CD14-positive monocyte (primary cell): ENCODE measurements at regions not wholly inside any gene's neighbourhood (a gene's known extent, or its start where the extent isn't known, plus 50 kb on each side); places are given as distances from the start of the nearest gene placed in this dataset.

Source experiments
- DNase-seq, 3 donors: peaks; one replicate each; pipeline ENCODE4 v3.0.0-alpha.2; 2011 to 2022
- H2AFZ ChIP-seq: 2 replicates; pipeline ENCODE4 v1.6.0; 2012; ENCODE audit warnings: mild to moderate bottlenecking, low read depth, low read length, inconsistent platforms; ENCODE audit not compliant: insufficient read depth, poor library complexity, severe bottlenecking
- H3K27ac ChIP-seq, 2 donors: 1 replicate in 1 of 2; 2 replicates in 1 of 2; pipeline ENCODE4 v1.5.1; 2012 to 2013; ENCODE audit warnings: low read length in 2 of 2, control low read depth in 1 of 2, inconsistent platforms in 1 of 2, low read depth in 1 of 2, mild to moderate bottlenecking in 1 of 2
- H3K27me3 ChIP-seq, 2 donors: one replicate each; pipeline versions ENCODE4 v1.6.0 to v1.6.1; 2011 to 2013; ENCODE audit warnings: low read length in 2 of 2; ENCODE audit not compliant: control insufficient read depth in 2 of 2, insufficient read depth in 2 of 2
- H3K36me3 ChIP-seq, 2 donors: replicated peaks in 1 of 2; 1 replicate in 1 of 2; 2 replicates in 1 of 2; pipeline versions ENCODE4 v1.5.1 to v1.6.1; 2012 to 2013; ENCODE audit warnings: low read length in 2 of 2, control low read depth in 1 of 2, inconsistent platforms in 1 of 2, mild to moderate bottlenecking in 1 of 2; ENCODE audit not compliant: insufficient read depth in 2 of 2, control insufficient read depth in 1 of 2
- H3K4me1 ChIP-seq, 2 donors: 1 replicate in 1 of 2; 2 replicates in 1 of 2; pipeline versions ENCODE4 v1.5.1 to v1.6.1; 2012 to 2013; ENCODE audit warnings: low read length in 2 of 2, control low read depth in 1 of 2, inconsistent platforms in 1 of 2, mild to moderate bottlenecking in 1 of 2, moderate library complexity in 1 of 2; ENCODE audit not compliant: insufficient read depth in 2 of 2, control insufficient read depth in 1 of 2
- H3K4me2 ChIP-seq: replicated peaks from 2 replicates; pipeline ENCODE3; 2012; ENCODE audit warnings: low read length, moderate library complexity, mild to moderate bottlenecking; ENCODE audit not compliant: poor library complexity, severe bottlenecking; ENCODE audit errors: extremely low read depth
- H3K4me3 ChIP-seq, 3 experiments: fragments of 200-600 bp in 1 of 3; sonication (generic) in 1 of 3; replicated peaks in 1 of 3; 1 replicate in 2 of 3; 2 replicates in 1 of 3; pipeline ENCODE4 v1.5.1; 2011 to 2013; ENCODE audit warnings: low read length in 3 of 3, mild to moderate bottlenecking in 3 of 3, control low read depth in 2 of 3, low read depth in 2 of 3, inconsistent platforms in 1 of 3, moderate library complexity in 1 of 3
- H3K79me2 ChIP-seq: 2 replicates; pipeline ENCODE4 v1.6.0; 2012; ENCODE audit warnings: mild to moderate bottlenecking, control low read depth, inconsistent platforms, low read length, moderate library complexity; ENCODE audit not compliant: insufficient read depth
- H3K9ac ChIP-seq: 2 replicates; pipeline ENCODE4 v1.6.0; 2017; ENCODE audit warnings: low read length, mild to moderate bottlenecking; ENCODE audit not compliant: insufficient read depth, poor library complexity, severe bottlenecking
- H3K9me3 ChIP-seq, 2 donors: replicated peaks in 1 of 2; 1 replicate in 1 of 2; 2 replicates in 1 of 2; pipeline versions ENCODE4 v1.5.1 to v1.6.1; 2012 to 2013; ENCODE audit warnings: low read length in 2 of 2, control low read depth in 1 of 2; ENCODE audit not compliant: control insufficient read depth in 1 of 2, insufficient read depth in 1 of 2
- H4K20me1 ChIP-seq: 2 replicates; pipeline ENCODE4 v1.6.0; 2012; ENCODE audit warnings: mild to moderate bottlenecking, low read length, control low read depth, moderate library complexity; ENCODE audit not compliant: insufficient read depth
- H3K27ac Mint-ChIP-seq, 7 donors: one replicate each; pipeline ENCODE4 v1.8.0; 2020; ENCODE audit warnings: mild to moderate bottlenecking in 7 of 7, mixed read lengths in 7 of 7, moderate library complexity in 6 of 7, inconsistent platforms in 2 of 7
- H3K27me3 Mint-ChIP-seq, 3 donors: one replicate each; pipeline ENCODE4 v1.8.0; 2021 to 2022; ENCODE audit warnings: low read depth in 3 of 3, mild to moderate bottlenecking in 3 of 3, mixed read lengths in 3 of 3, moderate library complexity in 3 of 3, inconsistent platforms in 1 of 3
- H3K36me3 Mint-ChIP-seq, 2 donors: one replicate each; pipeline ENCODE4 v1.8.0; 2020; ENCODE audit warnings: mixed read lengths in 2 of 2, inconsistent platforms in 1 of 2, mild to moderate bottlenecking in 1 of 2
- H3K4me1 Mint-ChIP-seq: one replicate; pipeline ENCODE4 v1.8.0; 2020; ENCODE audit warnings: mild to moderate bottlenecking, mixed read lengths
- H3K4me3 Mint-ChIP-seq, 2 donors: one replicate each; pipeline ENCODE4 v1.8.0; 2020; ENCODE audit warnings: mild to moderate bottlenecking in 2 of 2, mixed read lengths in 2 of 2, moderate library complexity in 1 of 2
- H3K9me3 Mint-ChIP-seq, 7 donors: one replicate each; pipeline ENCODE4 v1.8.0; 2020 to 2022; ENCODE audit warnings: mixed read lengths in 7 of 7, mild to moderate bottlenecking in 6 of 7, moderate library complexity in 6 of 7, inconsistent platforms in 2 of 7
- CTCF ChIP-seq: fragments of 200-600 bp; IDR thresholded peaks from one replicate; pipeline ENCODE4 v1.8.0; 2022; ENCODE audit warnings: antibody characterized with exemption, mild to moderate bottlenecking
- WGBS: methylation state at CpG from one replicate; pipeline ENCODE4 v1.1.5; 2013; ENCODE audit warnings: missing lambda C conversion rate; ENCODE audit not compliant: insufficient coverage; 5-methylcytosine and 5-hydroxymethylcytosine counted together
- intact Hi-C, 2 donors: fragments of 100-400 bp; cut with micrococcal nuclease; formaldehyde crosslinking; loops; one replicate each; pipeline versions ENCODE4 v1.15.0 to v1.15.1; 2023

DNA sequence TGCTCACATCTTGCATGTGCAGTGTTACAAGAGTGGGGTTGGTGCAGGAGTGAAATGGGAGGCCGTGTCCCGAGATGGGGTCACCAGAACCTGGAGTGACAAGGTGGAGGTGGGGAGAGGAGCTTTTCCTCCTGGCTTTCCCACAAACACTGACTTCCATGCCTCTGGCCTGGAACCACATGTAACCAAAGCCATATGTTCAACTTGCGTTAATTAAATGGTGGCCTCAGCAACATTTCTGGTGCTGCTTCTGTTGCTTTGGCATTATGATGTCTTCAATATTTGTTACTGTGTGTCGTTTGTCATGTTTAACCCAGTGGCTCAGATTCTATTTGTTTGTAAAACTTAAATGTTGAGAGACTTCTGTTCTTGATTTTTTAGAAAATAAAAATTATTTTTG, 110.2 kb downstream of the VCPKMT start:
- Mint-ChIP-seq H3K4me1 (peaks cover 33% of the 10 kb centered on the region), H3K9me3 (no peaks in the 10 kb centered on the region), H3K36me3 (peaks cover 0 to 3% of the 10 kb centered on the region in 2 donors), H3K4me3 (no peak overlapping the region), H3K27me3 (no peaks in the 10 kb centered on the region), H3K27ac (no peak overlapping the region)
- no peaks in the 10 kb centered on the region for H3K36me3 ChIP-seq
- no peak overlapping the region for H3K27ac ChIP-seq
- H3K4me3 ChIP-seq = no peak overlapping the region
- intact Hi-C loops = no loop called here
- peaks cover 6% of the 10 kb centered on the region for H3K79me2 ChIP-seq
- H4K20me1 ChIP-seq = no peaks in the 10 kb centered on the region
- H3K27me3 ChIP-seq = no peaks in the 10 kb centered on the region
- no peak overlapping the region for H3K4me2 ChIP-seq
- no peaks in the 10 kb centered on the region for H3K9me3 ChIP-seq
- H2AFZ ChIP-seq = no peak overlapping the region
- DNase-seq = no peak
- H3K4me1 ChIP-seq = peaks cover 40 to 48% of the 10 kb centered on the region in 2 donors
- no CpG with 5 or more reads among the region's 4 CpGs for WGBS
- TF ChIP-seq CTCF = no peak
- H3K9ac ChIP-seq = no peak overlapping the region

GRCh38 chr14:50007123-50007903, 109.1 kb downstream of the VCPKMT start:
- H3K79me2 ChIP-seq = no peaks in the 10 kb centered on the region
- no peaks in the 10 kb centered on the region for H3K27me3 Mint-ChIP-seq
- no peak overlapping the region for H3K27ac ChIP-seq
- no peaks in the 10 kb centered on the region for H3K36me3 Mint-ChIP-seq
- peaks cover 22% of the 10 kb centered on the region for H3K4me1 Mint-ChIP-seq
- no peak overlapping the region for H3K4me2 ChIP-seq
- H3K9me3 ChIP-seq = no peaks in the 10 kb centered on the region
- no peak overlapping the region for H3K27ac Mint-ChIP-seq
- intact Hi-C loops = no loop called here
- H3K9ac ChIP-seq = no peak overlapping the region
- no peaks in the 10 kb centered on the region for H4K20me1 ChIP-seq
- H3K36me3 ChIP-seq = no peaks in the 10 kb centered on the region
- no peak overlapping the region for H2AFZ ChIP-seq
- H3K4me3 Mint-ChIP-seq = no peak overlapping the region
- H3K4me1 ChIP-seq = peaks cover 29 to 36% of the 10 kb centered on the region in 2 donors
- H3K9me3 Mint-ChIP-seq = no peaks in the 10 kb centered on the region
- H3K27me3 ChIP-seq = no peaks in the 10 kb centered on the region
- TF ChIP-seq CTCF = no peak
- H3K4me3 ChIP-seq = no peak overlapping the region
- no peak for DNase-seq
- 95% methylated on average over 7 of the region's 9 CpGs for WGBS
